ENCODE measurements at regions not wholly inside any gene's neighbourhood (a gene's known extent, or its start where the extent isn't known, plus 50 kb on each side); places are given as distances from the start of the nearest gene placed in this dataset.

DNA sequence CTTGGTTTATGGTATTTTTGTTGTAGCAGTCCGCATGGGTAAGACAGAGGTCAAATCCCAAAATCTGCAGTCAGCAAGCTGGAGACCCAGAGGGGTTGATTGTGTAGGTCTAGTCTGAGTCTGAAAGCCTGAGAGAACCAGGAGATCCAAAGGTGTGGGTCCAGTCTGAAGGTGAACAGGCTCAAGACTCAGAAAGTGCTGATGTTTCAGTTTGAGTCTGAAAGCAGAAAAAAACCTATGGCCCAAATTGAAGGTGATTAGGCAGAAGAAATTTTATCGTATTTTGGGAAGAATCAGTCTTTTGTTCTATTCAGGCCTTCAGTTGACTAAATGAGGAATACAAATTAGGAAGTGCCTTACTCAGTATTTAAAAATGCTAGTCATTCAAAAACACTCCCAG, 807.8 kb upstream of the FOXG1 start:
- TF ChIP-seq, protein P1, sequence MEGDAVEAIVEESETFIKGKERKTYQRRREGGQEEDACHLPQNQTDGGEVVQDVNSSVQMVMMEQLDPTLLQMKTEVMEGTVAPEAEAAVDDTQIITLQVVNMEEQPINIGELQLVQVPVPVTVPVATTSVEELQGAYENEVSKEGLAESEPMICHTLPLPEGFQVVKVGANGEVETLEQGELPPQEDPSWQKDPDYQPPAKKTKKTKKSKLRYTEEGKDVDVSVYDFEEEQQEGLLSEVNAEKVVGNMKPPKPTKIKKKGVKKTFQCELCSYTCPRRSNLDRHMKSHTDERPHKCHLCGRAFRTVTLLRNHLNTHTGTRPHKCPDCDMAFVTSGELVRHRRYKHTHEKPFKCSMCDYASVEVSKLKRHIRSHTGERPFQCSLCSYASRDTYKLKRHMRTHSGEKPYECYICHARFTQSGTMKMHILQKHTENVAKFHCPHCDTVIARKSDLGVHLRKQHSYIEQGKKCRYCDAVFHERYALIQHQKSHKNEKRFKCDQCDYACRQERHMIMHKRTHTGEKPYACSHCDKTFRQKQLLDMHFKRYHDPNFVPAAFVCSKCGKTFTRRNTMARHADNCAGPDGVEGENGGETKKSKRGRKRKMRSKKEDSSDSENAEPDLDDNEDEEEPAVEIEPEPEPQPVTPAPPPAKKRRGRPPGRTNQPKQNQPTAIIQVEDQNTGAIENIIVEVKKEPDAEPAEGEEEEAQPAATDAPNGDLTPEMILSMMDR (conservative IDR thresholded peaks at IDR 0.05; ENCODE audit: low read depth, low read length): no peak
- TF ChIP-seq EZH2 (IDR thresholded peaks at IDR 0.05; ENCODE audit: borderline replicate concordance, low read depth, low read length, poor library complexity, severe bottlenecking): no peak

All from A673 (cell line).